Keratinocyte (primary cell): ENCODE measurements at regions not wholly inside any gene's neighbourhood (a gene's known extent, or its start where the extent isn't known, plus 50 kb on each side); places are given as distances from the start of the nearest gene placed in this dataset.

Experiments
- DNase-seq: peaks from one replicate; pipeline ENCODE4 v3.0.0-alpha.2; 2011; ENCODE audit warnings: low read depth, missing footprints, low spot score
- FAIRE-seq: peaks from 2 replicates; lab custom pipeline; 2011; peaks lifted over from hg19 to GRCh38; lab: Jason Lieb, UNC
- H2AFZ ChIP-seq: 2 replicates; pipeline ENCODE4 v1.6.0; 2012; ENCODE audit warnings: low read length, control low read depth, inconsistent platforms; ENCODE audit not compliant: control insufficient read depth
- H3K27ac ChIP-seq: 2 replicates; pipeline ENCODE4 v1.5.1; 2011; ENCODE audit warnings: low read length; ENCODE audit not compliant: control insufficient read depth, insufficient read depth
- H3K27me3 ChIP-seq: 3 replicates; pipeline ENCODE4 v1.6.0; 2011; ENCODE audit warnings: low read length; ENCODE audit not compliant: control insufficient read depth, insufficient read depth; ENCODE audit errors: extremely low read depth
- H3K36me3 ChIP-seq, 2 experiments: 2 replicates in 1 of 2; 3 replicates in 1 of 2; pipeline ENCODE4 v1.5.1; 2011; ENCODE audit warnings: low read length in 2 of 2, mild to moderate bottlenecking in 1 of 2; ENCODE audit not compliant: control insufficient read depth in 2 of 2, insufficient read depth in 2 of 2; ENCODE audit errors: extremely low read depth in 1 of 2
- H3K4me1 ChIP-seq: 3 replicates; pipeline ENCODE4 v1.5.1; 2011; ENCODE audit warnings: low read length; ENCODE audit not compliant: control insufficient read depth, insufficient read depth; ENCODE audit errors: extremely low read depth
- H3K4me2 ChIP-seq: 3 replicates; pipeline ENCODE4 v1.6.0; 2011; ENCODE audit warnings: low read depth, low read length; ENCODE audit not compliant: control insufficient read depth, insufficient read depth; ENCODE audit errors: extremely low read depth
- H3K4me3 ChIP-seq, 3 experiments: fragments of 200-600 bp in 1 of 3; sonication (generic) in 1 of 3; 2 replicates in 2 of 3; 3 replicates in 1 of 3; pipeline ENCODE4 v1.5.1; 2011 to 2016; ENCODE audit warnings: low read length in 3 of 3, mild to moderate bottlenecking in 3 of 3, control low read depth in 2 of 3, inconsistent platforms in 1 of 3, low read depth in 1 of 3, mixed read lengths in 1 of 3, mixed run types in 1 of 3, moderate library complexity in 1 of 3; ENCODE audit not compliant: control insufficient read depth in 2 of 3, insufficient read depth in 2 of 3; ENCODE audit errors: extremely low read depth in 1 of 3
- H3K79me2 ChIP-seq: 2 replicates; pipeline ENCODE4 v1.6.0; 2012; ENCODE audit warnings: low read length; ENCODE audit not compliant: control insufficient read depth, insufficient read depth
- H3K9ac ChIP-seq: 3 replicates; pipeline ENCODE4 v1.6.0; 2011; ENCODE audit warnings: low read length; ENCODE audit not compliant: control insufficient read depth, insufficient read depth; ENCODE audit errors: extremely low read depth
- H3K9me1 ChIP-seq: 3 replicates; pipeline ENCODE4 v1.6.0; 2011; ENCODE audit warnings: low read length; ENCODE audit not compliant: control insufficient read depth, insufficient read depth; ENCODE audit errors: extremely low read depth
- H3K9me3 ChIP-seq: 2 replicates; pipeline ENCODE4 v1.5.1; 2012; ENCODE audit warnings: low read depth, low read length; ENCODE audit not compliant: control insufficient read depth
- H4K20me1 ChIP-seq: 3 replicates; pipeline ENCODE4 v1.6.0; 2011; ENCODE audit warnings: low read length; ENCODE audit not compliant: control insufficient read depth, insufficient read depth; ENCODE audit errors: extremely low read depth
- EZH2 ChIP-seq: IDR thresholded peaks from one replicate; pipeline ENCODE4 v1.6.1; 2012; ENCODE audit warnings: inconsistent platforms, mild to moderate bottlenecking, low read length, moderate library complexity
- dilution Hi-C: fragments of 300-500 bp; cut with MboI; formaldehyde crosslinking; loops from one replicate; pipeline ENCODE4 v1.7.0; 2020; ENCODE audit warnings: low sequenced_read_pairs; ENCODE audit not compliant: extremely low pct_ligation_motif_present
- TF ChIP-seq, protein P1 (sequence below), 3 experiments: IDR thresholded peaks in 1 of 3; conservative IDR thresholded peaks in 1 of 3; optimal IDR thresholded peaks in 1 of 3; 2 replicates in 2 of 3; 3 replicates in 1 of 3; pipeline versions ENCODE3 to v1.5.1; 2011; ENCODE audit warnings: low read length in 3 of 3, mild to moderate bottlenecking in 3 of 3, moderate library complexity in 2 of 3, control low read depth in 1 of 3, inconsistent platforms in 1 of 3; ENCODE audit not compliant: insufficient read depth in 2 of 3; ENCODE audit errors: extremely low read depth in 1 of 3

DNA sequence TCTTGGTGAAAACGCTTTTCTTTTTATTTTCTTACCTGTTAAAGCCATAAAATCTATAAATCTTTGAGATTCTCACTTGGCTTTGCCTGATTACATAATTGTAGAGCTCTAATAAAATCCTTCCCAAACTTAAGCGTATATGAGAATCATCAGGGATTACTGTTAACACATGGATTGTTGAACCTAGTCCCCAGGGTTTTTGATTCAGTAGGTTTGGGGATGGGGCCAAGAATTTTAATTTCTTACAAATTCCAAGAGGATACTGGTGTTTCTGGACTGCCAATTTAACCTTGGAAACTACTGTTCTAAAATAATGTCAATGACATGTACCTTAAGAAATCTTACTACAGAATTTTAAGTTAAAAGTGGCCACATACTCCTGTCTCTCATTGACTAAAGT, 694.2 kb downstream of the BRINP3 start:
- Histone ChIP-seq H3K9me1 (no peaks in the 10 kb centered on the region), H3K27ac (no peak overlapping the region), H2AFZ (no peak overlapping the region), H3K9me3 (no peaks in the 10 kb centered on the region), H3K79me2 (no peaks in the 10 kb centered on the region), H3K36me3 (no peaks in the 10 kb centered on the region), H3K9ac (no peak overlapping the region), H3K4me1 (no peaks in the 10 kb centered on the region), H3K4me2 (no peak overlapping the region), H4K20me1 (no peaks in the 10 kb centered on the region), H3K4me3 (no peak overlapping the region), H3K27me3 (no peaks in the 10 kb centered on the region)
- dilution Hi-C loops, result no loop called here
- FAIRE-seq, result no peak
- no peak for DNase-seq
- no peak for TF ChIP-seq EZH2
- TF ChIP-seq, protein P1, sequence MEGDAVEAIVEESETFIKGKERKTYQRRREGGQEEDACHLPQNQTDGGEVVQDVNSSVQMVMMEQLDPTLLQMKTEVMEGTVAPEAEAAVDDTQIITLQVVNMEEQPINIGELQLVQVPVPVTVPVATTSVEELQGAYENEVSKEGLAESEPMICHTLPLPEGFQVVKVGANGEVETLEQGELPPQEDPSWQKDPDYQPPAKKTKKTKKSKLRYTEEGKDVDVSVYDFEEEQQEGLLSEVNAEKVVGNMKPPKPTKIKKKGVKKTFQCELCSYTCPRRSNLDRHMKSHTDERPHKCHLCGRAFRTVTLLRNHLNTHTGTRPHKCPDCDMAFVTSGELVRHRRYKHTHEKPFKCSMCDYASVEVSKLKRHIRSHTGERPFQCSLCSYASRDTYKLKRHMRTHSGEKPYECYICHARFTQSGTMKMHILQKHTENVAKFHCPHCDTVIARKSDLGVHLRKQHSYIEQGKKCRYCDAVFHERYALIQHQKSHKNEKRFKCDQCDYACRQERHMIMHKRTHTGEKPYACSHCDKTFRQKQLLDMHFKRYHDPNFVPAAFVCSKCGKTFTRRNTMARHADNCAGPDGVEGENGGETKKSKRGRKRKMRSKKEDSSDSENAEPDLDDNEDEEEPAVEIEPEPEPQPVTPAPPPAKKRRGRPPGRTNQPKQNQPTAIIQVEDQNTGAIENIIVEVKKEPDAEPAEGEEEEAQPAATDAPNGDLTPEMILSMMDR (optimal IDR thresholded peaks at IDR 0.05 in 1 of 3, IDR thresholded peaks at IDR 0.05 in 1 of 3, conservative IDR thresholded peaks at IDR 0.05 in 1 of 3; ENCODE audit: extremely low read depth in 1 of 3, insufficient read depth in 2 of 3, low read length in 3 of 3), result no peak

DNA sequence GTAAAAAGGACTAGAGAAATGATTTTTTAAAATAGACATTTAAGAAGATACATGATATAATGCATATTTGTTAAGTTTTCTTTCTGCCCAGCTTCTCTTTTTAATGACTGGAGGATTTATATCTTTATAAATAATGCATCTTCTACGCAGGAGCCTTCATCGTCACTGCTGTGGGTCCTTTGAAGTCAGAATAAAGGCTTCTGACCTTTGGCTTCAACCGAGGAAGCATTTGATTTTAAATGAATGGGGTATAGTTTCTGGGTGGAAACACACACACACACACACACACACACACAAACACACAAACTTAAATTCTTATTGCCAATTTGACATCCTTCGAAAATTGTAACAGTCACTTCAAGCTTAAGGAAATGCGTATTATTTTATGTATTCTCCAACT, 690.9 kb downstream of the BRINP3 start:
- dilution Hi-C loops, result no loop called here

More for the DNA sequence above, 690.9 kb downstream of the BRINP3 start:
- Histone ChIP-seq H3K9ac (no peak overlapping the region), H3K4me2 (no peak overlapping the region), H3K9me3 (no peaks in the 10 kb centered on the region), H3K79me2 (no peaks in the 10 kb centered on the region), H3K27me3 (no peaks in the 10 kb centered on the region), H3K9me1 (no peaks in the 10 kb centered on the region), H4K20me1 (no peaks in the 10 kb centered on the region), H3K27ac (no peak overlapping the region), H3K4me3 (no peak overlapping the region), H3K36me3 (no peaks in the 10 kb centered on the region), H2AFZ (no peak overlapping the region), H3K4me1 (no peaks in the 10 kb centered on the region)
- DNase-seq, result no peak
- no peak for TF ChIP-seq EZH2
- TF ChIP-seq, protein P1 (optimal IDR thresholded peaks at IDR 0.05 in 1 of 3, IDR thresholded peaks at IDR 0.05 in 1 of 3, conservative IDR thresholded peaks at IDR 0.05 in 1 of 3; ENCODE audit: extremely low read depth in 1 of 3, insufficient read depth in 2 of 3, low read length in 3 of 3), result no peak
- no peak for FAIRE-seq
